ENCODE measurements at regions not wholly inside any gene's neighbourhood (a gene's known extent, or its start where the extent isn't known, plus 50 kb on each side); places are given as distances from the start of the nearest gene placed in this dataset.
"Not testable (repeated sequence)": the region's sequence is repeated elsewhere in the genome, so short reads cannot be mapped to it uniquely, and the experiment has no call there.

- no peak for TF ChIP-seq Cebpa-rat (IDR thresholded peaks at IDR 0.05)
Observed at GRCh38 chr5:40226906-40227305, 452.8 kb upstream of the PTGER4 start.

GRCh38 chr5:40225147-40225546 lies 454.6 kb upstream of the PTGER4 start:
- H3K27me3 ChIP-seq; H3K4me1 ChIP-seq; H3K4me2 ChIP-seq; H3K9ac ChIP-seq; H3K4me3 ChIP-seq; H4K20me1 ChIP-seq; H3K9me3 ChIP-seq (replicated peaks in 1 of 11); H3K27ac ChIP-seq; H3K36me3 ChIP-seq: not testable (repeated sequence)

More at GRCh38 chr5:40226906-40227305, 452.8 kb upstream of the PTGER4 start:
- no peak overlapping the region for H3K27ac ChIP-seq
- H3K4me1 ChIP-seq, result peaks cover 0 to 8% (median 0%) of the 10 kb centered on the region in 10 experiments; a peak in 1 of 20 replicates
- no peak overlapping the region for H3K9ac ChIP-seq
- no peaks in the 10 kb centered on the region for H3K36me3 ChIP-seq
- no peak overlapping the region for H3K4me3 ChIP-seq
- no peaks in the 10 kb centered on the region for H3K9me3 ChIP-seq (replicated peaks in 1 of 11)
- no peak overlapping the region for H3K4me2 ChIP-seq
- no peaks in the 10 kb centered on the region for H3K27me3 ChIP-seq
- H4K20me1 ChIP-seq, result no peaks in the 10 kb centered on the region

GRCh38 chr5:40224421-40224820 lies 455.3 kb upstream of the PTGER4 start:
- Histone ChIP-seq H3K36me3 (no peaks in the 10 kb centered on the region), H3K27ac (no peak overlapping the region), H3K27me3 (no peaks in the 10 kb centered on the region), H3K9me3 (replicated peaks in 1 of 11) (no peaks in the 10 kb centered on the region), H4K20me1 (no peaks in the 10 kb centered on the region), H3K4me1 (peaks cover 0 to 8% (median 0%) of the 10 kb centered on the region in 10 experiments; a peak in 1 of 20 replicates), H3K9ac (no peak overlapping the region), H3K4me3 (no peak overlapping the region), H3K4me2 (no peak overlapping the region)
- no peak for TF ChIP-seq Cebpa-rat (IDR thresholded peaks at IDR 0.05)

GRCh38 chr5:40223884-40224402 lies 455.8 kb upstream of the PTGER4 start:
- Histone ChIP-seq H3K4me2 (no peak overlapping the region), H3K4me3 (no peak overlapping the region), H3K9me3 (replicated peaks in 1 of 11) (no peaks in the 10 kb centered on the region), H3K27ac (no peak overlapping the region), H3K4me1 (peaks cover 0 to 8% (median 0%) of the 10 kb centered on the region in 10 experiments; a peak in 1 of 20 replicates), H3K9ac (no peak overlapping the region), H3K27me3 (no peaks in the 10 kb centered on the region), H4K20me1 (no peaks in the 10 kb centered on the region), H3K36me3 (no peaks in the 10 kb centered on the region)
- TF ChIP-seq Cebpa-rat (IDR thresholded peaks at IDR 0.05), result no peak

GRCh38 chr5:40221796-40222195 lies 457.9 kb upstream of the PTGER4 start:
- H3K9ac ChIP-seq, result no peak overlapping the region
- H3K4me1 ChIP-seq, result peaks cover 0 to 8% (median 0%) of the 10 kb centered on the region in 10 experiments; a peak in 1 of 20 replicates
- no peaks in the 10 kb centered on the region for H3K9me3 ChIP-seq (replicated peaks in 1 of 11)
- no peaks in the 10 kb centered on the region for H3K36me3 ChIP-seq
- no peak overlapping the region for H3K27ac ChIP-seq
- H4K20me1 ChIP-seq, result no peaks in the 10 kb centered on the region
- no peaks in the 10 kb centered on the region for H3K27me3 ChIP-seq
- no peak for TF ChIP-seq Cebpa-rat (IDR thresholded peaks at IDR 0.05)
- H3K4me2 ChIP-seq, result no peak overlapping the region
- no peak overlapping the region for H3K4me3 ChIP-seq

GRCh38 chr5:40221255-40221654 lies 458.5 kb upstream of the PTGER4 start:
- H3K27ac ChIP-seq, result no peak overlapping the region
- no peaks in the 10 kb centered on the region for H3K27me3 ChIP-seq
- no peaks in the 10 kb centered on the region for H4K20me1 ChIP-seq
- peaks cover 0 to 8% (median 0%) of the 10 kb centered on the region in 10 experiments; a peak in 1 of 20 replicates for H3K4me1 ChIP-seq
- H3K4me2 ChIP-seq, result no peak overlapping the region
- no peaks in the 10 kb centered on the region for H3K9me3 ChIP-seq (replicated peaks in 1 of 11)
- no peak overlapping the region for H3K9ac ChIP-seq
- no peak for TF ChIP-seq Cebpa-rat (IDR thresholded peaks at IDR 0.05)
- H3K4me3 ChIP-seq, result no peak overlapping the region
- H3K36me3 ChIP-seq, result no peaks in the 10 kb centered on the region

- Histone ChIP-seq H3K36me3 (no peaks in the 10 kb centered on the region), H3K9ac (no peak overlapping the region), H3K4me2 (no peak overlapping the region), H3K27ac (no peak overlapping the region), H3K4me1 (peaks cover 0 to 8% (median 0%) of the 10 kb centered on the region in 10 experiments; a peak in 1 of 20 replicates), H3K27me3 (no peaks in the 10 kb centered on the region), H3K9me3 (replicated peaks in 1 of 11) (no peaks in the 10 kb centered on the region), H4K20me1 (no peaks in the 10 kb centered on the region), H3K4me3 (no peak overlapping the region)
- TF ChIP-seq Cebpa-rat (IDR thresholded peaks at IDR 0.05), result no peak
Observed at GRCh38 chr5:40220260-40220659, 459.5 kb upstream of the PTGER4 start.

GRCh38 chr5:40217553-40217952 lies 462.2 kb upstream of the PTGER4 start:
- Histone ChIP-seq H3K4me2 (no peak overlapping the region), H3K9me3 (replicated peaks in 1 of 11) (no peaks in the 10 kb centered on the region), H3K4me3 (no peak overlapping the region), H3K9ac (no peak overlapping the region), H3K36me3 (no peaks in the 10 kb centered on the region), H3K4me1 (no peaks in the 10 kb centered on the region), H4K20me1 (no peaks in the 10 kb centered on the region), H3K27ac (no peak overlapping the region), H3K27me3 (no peaks in the 10 kb centered on the region)
- TF ChIP-seq Cebpa-rat (IDR thresholded peaks at IDR 0.05), result no peak

- Histone ChIP-seq H3K4me3 (no peak overlapping the region), H3K4me1 (no peaks in the 10 kb centered on the region), H3K36me3 (no peaks in the 10 kb centered on the region), H3K4me2 (no peak overlapping the region), H3K27me3 (no peaks in the 10 kb centered on the region), H3K9me3 (replicated peaks in 1 of 11) (no peaks in the 10 kb centered on the region), H4K20me1 (no peaks in the 10 kb centered on the region), H3K9ac (no peak overlapping the region), H3K27ac (no peak overlapping the region)
- no peak for TF ChIP-seq Cebpa-rat (IDR thresholded peaks at IDR 0.05)
Observed at GRCh38 chr5:40210694-40211093, 469.0 kb upstream of the PTGER4 start.

- TF ChIP-seq Cebpa-rat (IDR thresholded peaks at IDR 0.05), result no peak
Observed at GRCh38 chr5:40206030-40206429, 473.7 kb upstream of the PTGER4 start.

More at GRCh38 chr5:40206030-40206429, 473.7 kb upstream of the PTGER4 start:
- Histone ChIP-seq H3K27me3 (no peaks in the 10 kb centered on the region), H3K4me2 (no peak overlapping the region), H3K27ac (no peak overlapping the region), H4K20me1 (no peaks in the 10 kb centered on the region), H3K9ac (no peak overlapping the region), H3K4me3 (no peak overlapping the region), H3K36me3 (no peaks in the 10 kb centered on the region), H3K4me1 (no peaks in the 10 kb centered on the region), H3K9me3 (replicated peaks in 1 of 11) (0 out of 22 replicates have a peak, but pooled peaks cover 0 to 1% (median 0%) of the 10 kb centered on the region in 11 experiments)

Measured in BLaER1 treated with 17β-estradiol and CSF1 and Interleukin-3, amounts not matched to agents 10 nM and 100 nM (cell line).